Caco-2 (cell line): ENCODE measurements at regions not wholly inside any gene's neighbourhood (a gene's known extent, or its start where the extent isn't known, plus 50 kb on each side); places are given as distances from the start of the nearest gene placed in this dataset.

Experiments used
- BruUV-seq: library from RNA; stranded (reverse); fragments of 400-500 nt; replicated peaks from 2 replicates; lab custom pipeline; 2021; lab: Mats Ljungman, UMichigan
- CTCF ChIA-PET: fragments of 300-600 bp; sonication (Branson Sonifier 250); formaldehyde crosslinking; loops from one replicate; lab custom pipeline; 2022; ENCODE audit warnings: antibody characterized with exemption; lab: Charles Lee
- POLR2A ChIA-PET: fragments of 300-600 bp; sonication (Branson Sonifier 250); formaldehyde crosslinking; loops from one replicate; lab custom pipeline; 2022; ENCODE audit warnings: antibody characterized with exemption; lab: Charles Lee
- DNase-seq, 2 experiments: peaks; one replicate each; pipeline versions ENCODE4 v3.0.0 to v3.0.0-alpha.2; 2020 to 2022
- H3K27me3 ChIP-seq: replicated peaks from 2 replicates; pipeline ENCODE4 v1.6.0; 2011; ENCODE audit warnings: low read length; ENCODE audit not compliant: control insufficient read depth, insufficient read depth
- H3K36me3 ChIP-seq: 2 replicates; pipeline ENCODE4 v1.5.1; 2011; ENCODE audit warnings: low read length; ENCODE audit not compliant: control insufficient read depth, insufficient read depth
- H3K4me1 ChIP-seq: fragments of 250-450 bp; sonication (Bioruptor Pico); 2 replicates; pipeline ENCODE4 v1.5.1; 2020; ENCODE audit warnings: mild to moderate bottlenecking
- H3K4me3 ChIP-seq: 2 replicates; pipeline ENCODE4 v1.5.1; 2011; ENCODE audit warnings: low read depth, mild to moderate bottlenecking, control low read depth, low read length
- H3K9me3 ChIP-seq: fragments of 250-450 bp; sonication (Bioruptor Pico); 2 replicates; pipeline ENCODE4 v1.5.1; 2020; ENCODE audit warnings: mild to moderate bottlenecking, moderate library complexity
- H3K27ac Mint-ChIP-seq: one replicate; pipeline ENCODE4 v1.8.0; 2022; ENCODE audit warnings: mixed read lengths; ENCODE audit not compliant: unreplicated experiment
- H3K27me3 Mint-ChIP-seq: one replicate; pipeline ENCODE4 v1.8.0; 2022; ENCODE audit warnings: mixed read lengths; ENCODE audit not compliant: insufficient read depth, unreplicated experiment
- H3K36me3 Mint-ChIP-seq: one replicate; pipeline ENCODE4 v1.8.0; 2022; ENCODE audit warnings: mild to moderate bottlenecking, mixed read lengths; ENCODE audit not compliant: insufficient read depth, unreplicated experiment
- H3K4me1 Mint-ChIP-seq: one replicate; pipeline ENCODE4 v1.8.0; 2022; ENCODE audit warnings: low read depth, mixed read lengths; ENCODE audit not compliant: unreplicated experiment
- H3K4me3 Mint-ChIP-seq: one replicate; pipeline ENCODE4 v1.8.0; 2022; ENCODE audit warnings: mild to moderate bottlenecking, moderate library complexity, mixed read lengths; ENCODE audit not compliant: unreplicated experiment
- H3K9me3 Mint-ChIP-seq: one replicate; pipeline ENCODE4 v1.8.0; 2022; ENCODE audit warnings: mixed read lengths; ENCODE audit not compliant: unreplicated experiment
- intact Hi-C: fragments of 100-400 bp; cut with micrococcal nuclease; formaldehyde crosslinking; loops from one replicate; pipeline ENCODE4 v1.10.0; 2022; ENCODE audit not compliant: unreplicated experiment
- TF ChIP-seq, protein P1 (sequence below), 2 experiments: fragments of 200-600 bp in 1 of 2; IDR thresholded peaks; 1 replicate in 1 of 2; 2 replicates in 1 of 2; pipeline versions ENCODE4 v1.5.1 to v1.8.0; 2011 to 2022; ENCODE audit warnings: antibody characterized with exemption in 1 of 2, control low read depth in 1 of 2, inconsistent platforms in 1 of 2, low read depth in 1 of 2, low read length in 1 of 2, mild to moderate bottlenecking in 1 of 2, moderate library complexity in 1 of 2; ENCODE audit not compliant: insufficient read depth in 1 of 2, severe bottlenecking in 1 of 2, unreplicated experiment in 1 of 2

DNA sequence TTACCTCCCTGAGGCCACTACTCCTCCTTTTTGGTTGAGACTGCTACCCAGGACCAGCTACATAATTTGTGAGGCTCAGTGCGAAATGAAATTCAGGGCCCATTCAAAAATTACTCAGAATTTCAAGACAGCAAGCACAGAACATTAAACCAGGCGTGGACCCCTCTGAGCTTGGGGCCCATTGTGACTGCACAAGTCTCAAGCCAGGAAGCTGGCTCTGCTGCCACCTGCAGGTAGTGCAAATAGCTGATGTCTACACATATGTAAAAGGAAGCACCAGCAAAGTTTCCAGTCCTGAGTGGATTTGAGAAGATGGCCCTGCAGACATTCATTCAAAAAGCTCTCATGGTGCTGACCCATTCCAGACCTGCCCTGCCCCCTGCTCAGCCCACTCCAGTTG, 213.4 kb upstream of the LNX1 start:
- POLR2A ChIA-PET, result no interaction called here
- Mint-ChIP-seq H3K9me3 (no peaks in the 10 kb centered on the region), H3K4me1 (peaks cover 17% of the 10 kb centered on the region), H3K36me3 (no peaks in the 10 kb centered on the region), H3K4me3 (no peak overlapping the region), H3K27ac (no peak overlapping the region), H3K27me3 (no peaks in the 10 kb centered on the region)
- Histone ChIP-seq H3K36me3 (no peaks in the 10 kb centered on the region), H3K4me1 (peaks cover 7% of the 10 kb centered on the region; the same call in 1 of the 2 replicates), H3K4me3 (no peak overlapping the region), H3K27me3 (no peaks in the 10 kb centered on the region), H3K9me3 (no peaks in the 10 kb centered on the region)
- no TSS peak for BruUV-seq
- DNase-seq, result peak; percentile 47 to 52
- TF ChIP-seq, protein P1, sequence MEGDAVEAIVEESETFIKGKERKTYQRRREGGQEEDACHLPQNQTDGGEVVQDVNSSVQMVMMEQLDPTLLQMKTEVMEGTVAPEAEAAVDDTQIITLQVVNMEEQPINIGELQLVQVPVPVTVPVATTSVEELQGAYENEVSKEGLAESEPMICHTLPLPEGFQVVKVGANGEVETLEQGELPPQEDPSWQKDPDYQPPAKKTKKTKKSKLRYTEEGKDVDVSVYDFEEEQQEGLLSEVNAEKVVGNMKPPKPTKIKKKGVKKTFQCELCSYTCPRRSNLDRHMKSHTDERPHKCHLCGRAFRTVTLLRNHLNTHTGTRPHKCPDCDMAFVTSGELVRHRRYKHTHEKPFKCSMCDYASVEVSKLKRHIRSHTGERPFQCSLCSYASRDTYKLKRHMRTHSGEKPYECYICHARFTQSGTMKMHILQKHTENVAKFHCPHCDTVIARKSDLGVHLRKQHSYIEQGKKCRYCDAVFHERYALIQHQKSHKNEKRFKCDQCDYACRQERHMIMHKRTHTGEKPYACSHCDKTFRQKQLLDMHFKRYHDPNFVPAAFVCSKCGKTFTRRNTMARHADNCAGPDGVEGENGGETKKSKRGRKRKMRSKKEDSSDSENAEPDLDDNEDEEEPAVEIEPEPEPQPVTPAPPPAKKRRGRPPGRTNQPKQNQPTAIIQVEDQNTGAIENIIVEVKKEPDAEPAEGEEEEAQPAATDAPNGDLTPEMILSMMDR (IDR thresholded peaks at IDR 0.05; ENCODE audit: insufficient read depth in 1 of 2, low read depth in 1 of 2, low read length in 1 of 2, severe bottlenecking in 1 of 2, unreplicated experiment in 1 of 2), result peak; percentile 45 to 62
- intact Hi-C loops, result loop anchor here (1.0 to 2.0 kb wide), 2 partner anchors 98 to 424 kb away; partner anchors contain the start of gene PDGFRA
- CTCF ChIA-PET, result interaction anchor here (0.6 to 1.5 kb wide), 4 partner anchors 60 to 428 kb away, joined by 3 to 14 read pairs (median 6); no protein-coding TSS in a partner anchor

DNA sequence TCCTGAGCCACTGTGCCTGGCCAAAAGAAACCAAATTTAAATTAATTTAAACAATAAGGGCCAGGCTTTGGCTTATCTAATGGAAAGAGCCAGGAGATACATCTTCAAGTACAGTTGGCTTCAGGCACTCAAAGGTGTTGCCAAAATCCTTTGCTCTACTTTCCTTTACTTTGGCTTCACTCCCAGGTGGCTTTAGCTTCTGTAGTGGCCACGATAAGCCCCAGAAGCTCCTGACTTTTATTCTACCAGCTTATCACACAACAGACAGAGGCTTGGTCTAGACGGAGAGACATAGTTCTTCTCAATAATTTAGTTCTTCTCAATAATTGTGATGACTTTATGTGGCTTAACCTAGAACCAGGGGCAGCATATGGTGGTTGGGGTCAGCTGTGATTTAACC, 211.2 kb upstream of the LNX1 start:
- POLR2A ChIA-PET, result no interaction called here
- no peaks in the 10 kb centered on the region for H3K36me3 Mint-ChIP-seq
- H3K36me3 ChIP-seq, result no peaks in the 10 kb centered on the region
- H3K27me3 ChIP-seq, result no peaks in the 10 kb centered on the region
- H3K27ac Mint-ChIP-seq, result no peak overlapping the region
- no peaks in the 10 kb centered on the region for H3K9me3 Mint-ChIP-seq
- CTCF ChIA-PET, result no interaction called here
- intact Hi-C loops, result no loop called here
- no peak overlapping the region for H3K4me3 Mint-ChIP-seq
- no peak for DNase-seq
- no peak overlapping the region for H3K4me3 ChIP-seq
- peaks cover 17% of the 10 kb centered on the region for H3K4me1 Mint-ChIP-seq
- no TSS peak for BruUV-seq
- TF ChIP-seq, protein P1 (IDR thresholded peaks at IDR 0.05; ENCODE audit: insufficient read depth in 1 of 2, low read depth in 1 of 2, low read length in 1 of 2, severe bottlenecking in 1 of 2, unreplicated experiment in 1 of 2), result no peak
- no peaks in the 10 kb centered on the region for H3K9me3 ChIP-seq
- H3K4me1 ChIP-seq, result peaks cover 7% of the 10 kb centered on the region; the same call in 1 of the 2 replicates
- no peaks in the 10 kb centered on the region for H3K27me3 Mint-ChIP-seq

DNA sequence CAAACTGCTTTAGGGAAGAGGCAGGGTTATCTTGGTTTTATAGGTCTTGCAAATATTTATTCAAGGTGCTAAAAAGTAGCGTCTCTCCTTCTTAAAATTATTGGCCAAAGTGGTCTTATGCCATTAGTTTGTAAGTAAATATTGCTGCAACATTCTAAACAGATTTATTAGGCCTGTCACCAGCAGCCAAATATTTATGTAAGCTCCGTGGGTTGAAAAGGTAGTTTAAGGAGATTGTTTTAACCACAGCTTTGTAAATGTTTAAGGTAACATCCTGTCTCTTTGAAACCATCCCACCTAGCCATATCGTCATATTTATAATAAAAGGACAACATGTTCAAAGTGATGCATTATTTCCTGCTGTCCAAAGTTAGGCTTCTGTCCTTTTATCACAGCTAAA, 210.1 kb upstream of the LNX1 start:
- H3K9me3 ChIP-seq, result no peaks in the 10 kb centered on the region
- no peaks in the 10 kb centered on the region for H3K27me3 ChIP-seq
- Mint-ChIP-seq H3K4me3 (no peak overlapping the region), H3K27ac (no peak overlapping the region), H3K27me3 (no peaks in the 10 kb centered on the region), H3K9me3 (no peaks in the 10 kb centered on the region), H3K36me3 (no peaks in the 10 kb centered on the region), H3K4me1 (peaks cover 11% of the 10 kb centered on the region)
- peaks cover 7% of the 10 kb centered on the region; the same call in 1 of the 2 replicates for H3K4me1 ChIP-seq
- no peaks in the 10 kb centered on the region for H3K36me3 ChIP-seq
- POLR2A ChIA-PET, result no interaction called here
- BruUV-seq, result no TSS peak
- TF ChIP-seq, protein P1 (IDR thresholded peaks at IDR 0.05; ENCODE audit: insufficient read depth in 1 of 2, low read depth in 1 of 2, low read length in 1 of 2, severe bottlenecking in 1 of 2, unreplicated experiment in 1 of 2), result no peak
- CTCF ChIA-PET, result no interaction called here
- intact Hi-C loops, result no loop called here
- no peak overlapping the region for H3K4me3 ChIP-seq
- no peak for DNase-seq
